ENCODE measurements at regions not wholly inside any gene's neighbourhood (a gene's known extent, or its start where the extent isn't known, plus 50 kb on each side); places are given as distances from the start of the nearest gene placed in this dataset.
A peak's percentile ranks its signal among the peaks of the same experiment; 100 is the strongest.

- H3K79me1 ChIP-seq (ENCODE audit: insufficient read depth, low read depth, low read length, poor library complexity, severe bottlenecking), result no peaks in the 10 kb centered on the region
- H3K4me1 ChIP-seq (ENCODE audit: insufficient read depth, low read length), result peaks cover 4% of the 10 kb centered on the region; the same call in 1 of the 2 replicates
- Mint-ChIP-seq H3K4me3 (no peak overlapping the region), H3K36me3 (ENCODE audit: insufficient read depth in 1 of 3, low read depth in 3 of 3) (peaks cover 0 to 7% (median 0%) of the 10 kb centered on the region in 3 experiments; a peak in 1 of 7 replicates), H3K9me3 (peaks cover 2 to 3% of the 10 kb centered on the region in 2 experiments; a peak in 1 of 5 replicates), H3K4me1 (peaks cover 20 to 25% of the 10 kb centered on the region in 2 experiments), H3K27ac (no peak overlapping the region), H3K27me3 (ENCODE audit: low read depth) (peaks cover 16% of the 10 kb centered on the region)
- H2BK20ac ChIP-seq (ENCODE audit: low read depth, low read length, poor library complexity, severe bottlenecking), result no peak overlapping the region
- H3K27me3 ChIP-seq (ENCODE audit: insufficient read depth, low read length), result no peaks in the 10 kb centered on the region; the same call in 1 of the 2 replicates
- no peak overlapping the region for H4K8ac ChIP-seq (replicated peaks; ENCODE audit: insufficient read length, low read depth, low read length)
- H3K56ac ChIP-seq (ENCODE audit: insufficient read length, low read depth, low read length), result no peak overlapping the region
- no peak overlapping the region for H3K14ac ChIP-seq (ENCODE audit: insufficient read depth, low read length)
- no peak overlapping the region for H2BK12ac ChIP-seq (ENCODE audit: insufficient read length, low read depth, low read length)
- 0 out of 2 replicates have a peak, but pooled peaks cover 1% of the 10 kb centered on the region for H3K79me2 ChIP-seq (ENCODE audit: insufficient read depth, low read length)
- no peak for TF ChIP-seq CTCF (conservative IDR thresholded peaks at IDR 0.05)
- no peak overlapping the region for H3K23ac ChIP-seq (ENCODE audit: insufficient read length, low read depth, low read length)
- no CpG with 5 or more reads among the region's 5 CpGs for WGBS (ENCODE audit: extremely low coverage, insufficient read length, low lambda C conversion rate)
- H2AFZ ChIP-seq (ENCODE audit: low read length), result no peak overlapping the region
- H3K27ac ChIP-seq (ENCODE audit: insufficient read length, low read depth, low read length), result no peak overlapping the region
- no peak overlapping the region for H2BK5ac ChIP-seq (ENCODE audit: insufficient read length, low read length)
- H4K20me1 ChIP-seq (ENCODE audit: control insufficient read depth, insufficient read depth, insufficient read length), result no peaks in the 10 kb centered on the region
- H2BK15ac ChIP-seq (ENCODE audit: low read depth, low read length), result no peak overlapping the region
- H3T11ph ChIP-seq (ENCODE audit: low read length), result no peak overlapping the region
- DNase-seq, result peak; percentile 10
- H3K4ac ChIP-seq (ENCODE audit: low read depth, low read length), result no peak overlapping the region
- H3K23me2 ChIP-seq (ENCODE audit: insufficient read length, low read depth, low read length, poor library complexity, severe bottlenecking), result no peaks in the 10 kb centered on the region
- H4K5ac ChIP-seq (ENCODE audit: insufficient read length, low read depth, low read length), result no peak overlapping the region
- no peak overlapping the region for H3K18ac ChIP-seq (ENCODE audit: insufficient read length, low read depth, low read length)
- H2BK120ac ChIP-seq (ENCODE audit: low read depth, low read length, poor library complexity, severe bottlenecking), result no peak overlapping the region
- no peak overlapping the region for H3K4me2 ChIP-seq (ENCODE audit: insufficient read depth, insufficient read length, low read length)
- no peak overlapping the region for H2AK5ac ChIP-seq (ENCODE audit: insufficient read length, low read length)
- no peaks in the 10 kb centered on the region for H3K9me3 ChIP-seq (ENCODE audit: control insufficient read depth, low read depth, low read length)
- H4K91ac ChIP-seq (ENCODE audit: insufficient read length, low read depth, low read length), result no peak overlapping the region
- no peak overlapping the region for H3K9ac ChIP-seq (ENCODE audit: extremely low read depth, insufficient read length, low read length)
Observed at GRCh38 chr15:68488966-68489365, 57.0 kb upstream of the ITGA11 start.

Measured in H9 (cell line).